Activated T-cell treated with anti-CD3 and anti-CD28 coated beads for 48 hours (primary cell): ENCODE measurements at regions not wholly inside any gene's neighbourhood (a gene's known extent, or its start where the extent isn't known, plus 50 kb on each side); places are given as distances from the start of the nearest gene placed in this dataset.

Experiments
- DNase-seq: peaks from one replicate; pipeline ENCODE4 v3.0.0-alpha.2; 2020; ENCODE audit warnings: low read depth

- no peak for DNase-seq
These were observed 398.0 kb upstream of the DCC start for GRCh38 chr18:51941999-51942398.

DNA sequence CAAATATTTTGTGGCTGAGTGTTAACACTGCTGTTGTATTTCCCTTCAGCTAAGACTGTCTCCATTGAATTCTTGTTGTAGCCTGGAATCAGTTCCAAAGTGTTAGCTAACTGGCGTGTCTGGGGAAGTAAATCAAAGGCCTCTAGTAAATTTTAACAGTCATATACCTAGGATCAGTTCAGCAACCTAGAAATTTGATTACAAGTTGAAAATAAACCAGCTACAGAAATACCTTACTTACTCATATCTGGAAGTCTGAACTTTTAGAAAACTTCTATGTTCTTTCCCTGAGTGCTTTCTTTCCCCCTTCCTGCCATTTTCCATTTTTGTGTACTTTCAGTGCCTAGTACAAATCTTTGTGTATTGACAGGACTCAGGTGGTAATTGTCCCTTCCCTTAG, 396.7 kb upstream of the DCC start:
- no peak for DNase-seq

- no peak for DNase-seq
These were observed 393.1 kb upstream of the DCC start for GRCh38 chr18:51946946-51947345.

GRCh38 chr18:51952844-51953243, 387.2 kb upstream of the DCC start:
- DNase-seq, result no peak

DNA sequence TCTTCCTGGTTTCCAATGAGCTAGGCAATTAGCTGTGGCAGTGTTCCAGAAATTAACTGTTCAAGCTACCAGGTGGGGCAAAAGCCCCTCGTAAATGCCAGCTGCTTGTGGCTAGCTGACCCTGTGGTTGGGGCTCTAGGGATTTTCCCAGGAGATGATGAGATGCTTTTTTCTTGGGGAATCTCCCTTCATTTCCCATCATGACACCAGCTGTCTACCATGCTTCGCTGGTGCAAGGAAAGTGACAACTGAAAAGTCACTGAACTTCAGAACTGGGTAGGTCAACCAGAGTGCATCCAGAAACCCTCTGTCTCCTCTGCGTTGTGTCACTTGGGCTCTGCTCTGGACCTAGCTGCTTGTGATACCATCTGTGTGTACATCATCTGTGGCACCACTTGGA, 386.5 kb upstream of the DCC start:
- DNase-seq, result no peak

DNA sequence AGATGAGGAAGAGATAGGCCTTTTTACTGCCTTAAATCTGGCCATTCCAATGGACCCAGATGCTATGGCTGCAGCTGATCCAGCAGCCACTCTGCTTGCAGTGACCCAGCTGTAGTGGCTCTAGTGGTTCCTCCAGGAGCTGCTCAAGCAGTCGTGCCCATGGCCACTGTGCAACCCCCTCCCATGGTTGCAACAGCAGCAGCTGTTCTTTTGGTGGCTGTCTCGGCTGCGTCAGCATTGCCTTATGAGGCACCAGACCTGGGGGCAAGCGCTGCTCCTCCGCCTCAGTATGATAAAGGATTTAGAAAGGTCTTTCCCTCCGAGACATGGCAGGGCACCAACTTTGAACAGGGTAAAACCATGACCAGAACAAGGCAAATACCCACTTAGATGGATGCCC, 384.9 kb upstream of the DCC start:
- no peak for DNase-seq

- DNase-seq, result no peak
These were observed 383.0 kb upstream of the DCC start for GRCh38 chr18:51957001-51957400.

- no peak for DNase-seq
These were observed 359.9 kb upstream of the DCC start for GRCh38 chr18:51980101-51980500.

GRCh38 chr18:51988277-51988676, 351.7 kb upstream of the DCC start:
- no peak for DNase-seq

- DNase-seq, result no peak
These were observed 342.9 kb upstream of the DCC start for GRCh38 chr18:51997129-51997528.

DNA sequence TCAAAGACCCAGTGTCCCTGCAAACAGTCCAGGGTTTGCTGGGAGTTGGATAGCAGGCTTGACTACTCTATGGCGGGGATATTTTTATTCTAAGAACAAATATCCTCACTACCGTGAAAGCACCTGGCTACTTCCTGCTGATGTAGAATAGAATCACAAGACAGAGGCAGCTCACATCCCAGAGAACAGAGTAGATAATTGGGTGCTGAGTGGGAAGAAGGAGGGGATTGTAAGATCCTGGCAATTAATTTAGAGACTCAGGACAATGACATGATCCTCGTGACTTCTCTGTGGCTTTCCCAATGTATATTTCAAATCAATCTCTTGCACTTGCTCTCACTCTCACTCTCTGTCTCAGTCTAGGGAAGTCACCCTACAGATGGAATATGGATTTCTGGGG, 341.9 kb upstream of the DCC start:
- DNase-seq, result no peak

GRCh38 chr18:51998711-51999110, 341.3 kb upstream of the DCC start:
- DNase-seq, result no peak

- no peak for DNase-seq
These were observed 340.6 kb upstream of the DCC start for GRCh38 chr18:51999351-51999750.

DNA sequence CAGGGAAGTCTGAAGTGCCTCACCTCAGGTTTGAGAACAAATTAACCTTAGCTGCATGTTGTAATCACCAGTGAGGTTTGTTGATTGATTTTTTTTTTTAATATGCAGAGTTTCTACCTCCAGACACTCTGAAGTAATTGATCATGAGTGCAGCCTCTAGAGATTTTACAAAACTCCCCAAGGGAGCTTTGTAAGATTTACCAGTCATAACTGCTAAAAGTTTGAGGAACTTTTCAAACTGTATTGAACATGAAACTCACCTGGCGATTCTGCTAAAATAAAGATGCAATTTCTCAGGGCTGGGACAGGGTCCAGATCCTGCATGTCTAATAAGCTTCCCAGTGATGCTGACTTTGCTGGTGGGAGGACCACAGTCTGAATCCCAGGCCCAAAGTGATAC, 339.6 kb upstream of the DCC start:
- DNase-seq, result no peak

DNA sequence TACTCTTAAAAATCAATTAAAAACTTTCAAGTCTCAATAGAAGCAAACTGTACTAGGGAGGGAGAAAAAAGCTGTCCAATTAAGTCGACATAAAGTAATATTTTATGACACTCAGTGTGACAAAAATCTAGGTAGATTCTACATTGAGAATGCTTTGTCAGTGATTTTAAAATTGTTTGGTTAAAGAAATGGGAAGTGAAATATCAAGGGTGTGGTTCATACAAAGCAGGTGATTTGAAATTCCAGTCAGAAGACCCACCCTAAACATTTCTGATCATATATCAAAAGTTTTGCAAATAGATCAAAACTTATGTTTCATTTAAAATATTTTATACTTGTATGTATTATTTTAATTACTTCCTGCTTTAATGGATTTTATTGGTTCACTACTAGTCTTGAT, 338.9 kb upstream of the DCC start:
- DNase-seq, result no peak

DNA sequence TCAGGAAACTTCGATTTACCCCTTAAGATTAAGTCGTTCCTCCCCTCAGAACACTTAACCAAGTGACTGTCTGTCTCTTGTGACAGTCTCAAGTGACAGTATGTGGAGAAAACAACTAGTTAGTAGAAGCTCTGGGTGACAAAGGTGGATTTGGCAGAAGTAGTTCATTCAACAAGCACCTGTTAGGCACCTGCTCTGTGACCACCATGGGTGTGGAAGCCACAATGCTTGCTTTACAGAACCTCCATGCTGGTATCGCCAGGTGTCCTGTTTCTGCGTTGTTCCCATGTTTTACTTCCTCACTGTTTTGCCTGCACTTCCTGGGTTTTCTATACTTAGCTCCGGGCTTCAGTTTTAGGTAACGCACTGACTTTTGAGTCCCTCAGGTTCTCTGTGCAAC, 337.4 kb upstream of the DCC start:
- no peak for DNase-seq

DNA sequence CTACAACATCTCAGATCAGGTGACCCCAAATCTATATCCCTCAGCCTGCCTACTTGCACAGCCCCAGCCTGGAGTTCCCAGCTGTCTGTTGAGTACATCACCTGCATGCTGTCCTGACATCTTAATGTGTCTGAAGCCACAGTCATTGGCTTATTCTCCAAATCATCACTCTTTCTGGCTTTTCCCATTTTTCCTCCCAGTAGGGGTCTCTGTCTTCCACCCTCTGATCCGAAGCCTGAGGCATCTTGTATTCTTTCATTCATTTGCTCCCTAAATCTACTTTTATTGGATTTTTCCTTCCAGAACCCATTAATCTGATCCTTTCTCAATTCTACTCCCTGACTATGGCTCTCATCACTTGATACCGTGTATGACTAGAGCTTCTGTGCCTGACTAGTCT, 332.9 kb upstream of the DCC start:
- DNase-seq, result no peak

GRCh38 chr18:52008330-52008729, 331.7 kb upstream of the DCC start:
- DNase-seq, result no peak

- no peak for DNase-seq
These were observed 331.3 kb upstream of the DCC start for GRCh38 chr18:52008736-52009135.

DNA sequence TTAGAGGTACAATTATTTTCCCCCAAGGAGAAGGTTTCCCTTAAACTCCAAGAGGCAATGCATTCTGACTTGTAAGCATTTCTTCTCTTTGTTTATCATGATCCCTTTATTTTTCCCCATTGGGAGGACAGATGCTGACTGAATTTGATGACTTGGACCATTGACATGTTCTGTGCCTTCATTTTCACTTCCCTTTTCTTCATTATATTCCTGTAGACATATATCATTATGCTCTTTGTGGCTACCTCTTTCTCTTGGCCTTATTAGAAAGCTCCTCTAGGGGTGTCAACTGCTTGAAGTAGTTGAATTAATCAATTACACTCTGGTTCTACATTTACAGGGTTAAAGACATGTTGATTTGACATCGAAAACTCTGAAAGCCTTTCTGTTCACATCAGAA, 330.0 kb upstream of the DCC start:
- DNase-seq, result no peak

- no peak for DNase-seq
These were observed 293.9 kb upstream of the DCC start for GRCh38 chr18:52045946-52046675.

- no peak for DNase-seq
These were observed 293.2 kb upstream of the DCC start for GRCh38 chr18:52046842-52047241.

DNA sequence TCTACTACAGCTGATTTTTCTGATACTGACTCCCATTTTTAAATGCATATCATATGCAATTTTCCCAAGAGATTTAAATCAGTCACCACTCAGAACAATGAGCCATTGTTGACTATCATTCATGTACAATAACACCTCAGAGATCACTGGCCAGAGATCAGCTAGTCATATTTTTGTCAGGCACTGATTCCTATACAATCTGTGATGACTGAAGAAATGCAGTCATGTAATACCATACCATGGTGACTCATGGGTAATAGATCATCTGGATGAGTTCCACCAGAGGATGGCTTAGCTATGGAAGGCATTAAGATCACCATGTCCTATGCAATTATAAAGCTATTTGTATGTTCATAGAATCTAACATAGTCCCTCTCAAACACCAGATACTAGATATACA, 285.7 kb upstream of the DCC start:
- no peak for DNase-seq

DNA sequence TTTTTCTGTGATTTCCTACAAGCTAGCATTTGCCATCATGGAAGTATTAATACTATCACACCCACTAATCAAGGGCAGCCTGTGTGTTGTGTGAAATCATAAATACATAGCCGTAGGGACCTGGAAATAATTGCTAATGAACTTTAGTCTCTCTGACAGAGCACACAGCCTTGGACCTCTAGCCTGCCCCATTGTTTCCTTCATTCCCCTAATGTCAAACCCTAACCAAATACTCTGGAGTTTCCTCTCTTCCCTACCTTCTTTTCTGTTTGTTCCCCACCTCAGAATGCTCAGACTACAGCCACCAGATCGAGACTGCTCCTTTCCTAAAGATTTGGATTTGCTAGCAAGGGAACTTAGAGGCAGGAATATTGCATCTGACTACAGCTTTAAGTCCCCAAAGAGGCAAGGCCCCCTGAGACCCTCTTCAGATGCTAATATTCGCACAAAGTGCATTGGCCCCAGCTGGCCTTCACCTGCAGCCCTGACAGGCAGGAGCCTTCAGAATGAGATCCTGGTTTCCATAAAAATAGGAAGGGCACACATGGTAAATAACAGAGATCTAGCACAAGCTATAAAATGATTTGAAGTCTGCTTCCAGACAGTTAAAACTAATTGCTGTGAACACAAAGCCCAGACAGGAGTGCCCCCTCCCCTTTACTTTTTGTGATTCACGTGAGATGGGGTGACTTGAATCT, 279.2 kb upstream of the DCC start:
- DNase-seq, result no peak
